NB4 (cell line): ENCODE measurements at regions not wholly inside any gene's neighbourhood (a gene's known extent, or its start where the extent isn't known, plus 50 kb on each side); places are given as distances from the start of the nearest gene placed in this dataset.

Experiments used
- DNase-seq: peaks from one replicate; pipeline ENCODE4 v3.0.0; 2010; ENCODE audit warnings: low read depth
- H3K4me3 ChIP-seq: one replicate; pipeline ENCODE4 v1.5.1; 2011; ENCODE audit warnings: mild to moderate bottlenecking, low read depth, low read length, moderate library complexity
- MAX ChIP-seq: IDR thresholded peaks from 2 replicates; pipeline ENCODE4 v1.6.1; 2011; ENCODE audit warnings: low read depth, low read length
- MYC ChIP-seq: IDR thresholded peaks from 2 replicates; pipeline ENCODE4 v1.6.1; 2011; ENCODE audit warnings: low read depth, low read length
- POLR2A ChIP-seq: IDR thresholded peaks from 2 replicates; pipeline ENCODE4 v1.6.1; 2011; ENCODE audit warnings: mild to moderate bottlenecking; ENCODE audit not compliant: insufficient read length; ENCODE audit errors: extremely low read depth
- TF ChIP-seq, protein P1 (sequence below): IDR thresholded peaks from one replicate; pipeline ENCODE4 v1.5.1; 2012; ENCODE audit warnings: low read depth, low read length

- no peak for DNase-seq
- TF ChIP-seq MAX (no peak), MYC (no peak), POLR2A (no peak)
- TF ChIP-seq, protein P1, sequence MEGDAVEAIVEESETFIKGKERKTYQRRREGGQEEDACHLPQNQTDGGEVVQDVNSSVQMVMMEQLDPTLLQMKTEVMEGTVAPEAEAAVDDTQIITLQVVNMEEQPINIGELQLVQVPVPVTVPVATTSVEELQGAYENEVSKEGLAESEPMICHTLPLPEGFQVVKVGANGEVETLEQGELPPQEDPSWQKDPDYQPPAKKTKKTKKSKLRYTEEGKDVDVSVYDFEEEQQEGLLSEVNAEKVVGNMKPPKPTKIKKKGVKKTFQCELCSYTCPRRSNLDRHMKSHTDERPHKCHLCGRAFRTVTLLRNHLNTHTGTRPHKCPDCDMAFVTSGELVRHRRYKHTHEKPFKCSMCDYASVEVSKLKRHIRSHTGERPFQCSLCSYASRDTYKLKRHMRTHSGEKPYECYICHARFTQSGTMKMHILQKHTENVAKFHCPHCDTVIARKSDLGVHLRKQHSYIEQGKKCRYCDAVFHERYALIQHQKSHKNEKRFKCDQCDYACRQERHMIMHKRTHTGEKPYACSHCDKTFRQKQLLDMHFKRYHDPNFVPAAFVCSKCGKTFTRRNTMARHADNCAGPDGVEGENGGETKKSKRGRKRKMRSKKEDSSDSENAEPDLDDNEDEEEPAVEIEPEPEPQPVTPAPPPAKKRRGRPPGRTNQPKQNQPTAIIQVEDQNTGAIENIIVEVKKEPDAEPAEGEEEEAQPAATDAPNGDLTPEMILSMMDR: no peak
- H3K4me3 ChIP-seq: no peak overlapping the region
Observed at GRCh38 chr1:101460739-101461138, 223.9 kb downstream of the S1PR1 start.

DNA sequence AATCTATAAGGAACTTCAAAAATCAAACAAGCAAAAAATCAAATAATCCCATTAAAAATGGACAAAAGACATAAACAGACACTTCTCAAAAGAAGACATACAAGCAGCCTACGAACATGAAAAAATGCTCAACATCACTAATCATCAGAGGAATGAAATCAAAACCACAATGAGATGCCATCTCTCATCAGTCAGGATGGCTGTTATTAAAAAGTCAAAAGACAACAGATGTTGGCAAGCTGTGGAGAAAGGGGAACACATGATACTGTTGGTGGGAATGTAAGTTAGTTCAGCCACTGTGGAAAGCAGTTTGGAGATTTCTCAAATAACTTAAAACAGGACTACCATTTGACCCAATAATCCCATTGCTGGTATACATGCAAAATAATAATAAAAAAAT, 226.4 kb downstream of the S1PR1 start:
- H3K4me3 ChIP-seq: no peak overlapping the region
- TF ChIP-seq MYC: no peak
- TF ChIP-seq POLR2A: no peak
- TF ChIP-seq, protein P1: no peak
- no peak for TF ChIP-seq MAX
- no peak for DNase-seq

DNA sequence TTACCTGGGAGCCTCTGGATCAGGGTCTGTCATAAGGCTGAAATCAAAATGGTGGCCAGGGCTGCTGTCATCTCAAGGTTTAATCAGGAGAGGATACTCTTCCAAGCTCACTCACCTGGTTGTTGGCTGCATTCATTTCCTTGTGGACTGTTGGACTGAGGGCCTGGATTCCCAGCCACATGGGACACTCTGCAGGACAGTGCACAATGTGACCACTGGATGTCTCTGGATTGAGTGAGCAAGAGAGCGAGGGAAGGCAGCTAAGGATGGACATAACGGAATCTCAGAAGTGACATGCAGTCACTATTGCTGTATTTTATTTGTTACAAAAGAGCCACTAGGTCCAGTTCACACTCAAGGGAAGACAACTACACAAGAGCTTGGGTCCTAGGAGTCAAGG, 229.1 kb downstream of the S1PR1 start:
- no peak overlapping the region for H3K4me3 ChIP-seq
- DNase-seq: no peak
- no peak for TF ChIP-seq POLR2A

DNA sequence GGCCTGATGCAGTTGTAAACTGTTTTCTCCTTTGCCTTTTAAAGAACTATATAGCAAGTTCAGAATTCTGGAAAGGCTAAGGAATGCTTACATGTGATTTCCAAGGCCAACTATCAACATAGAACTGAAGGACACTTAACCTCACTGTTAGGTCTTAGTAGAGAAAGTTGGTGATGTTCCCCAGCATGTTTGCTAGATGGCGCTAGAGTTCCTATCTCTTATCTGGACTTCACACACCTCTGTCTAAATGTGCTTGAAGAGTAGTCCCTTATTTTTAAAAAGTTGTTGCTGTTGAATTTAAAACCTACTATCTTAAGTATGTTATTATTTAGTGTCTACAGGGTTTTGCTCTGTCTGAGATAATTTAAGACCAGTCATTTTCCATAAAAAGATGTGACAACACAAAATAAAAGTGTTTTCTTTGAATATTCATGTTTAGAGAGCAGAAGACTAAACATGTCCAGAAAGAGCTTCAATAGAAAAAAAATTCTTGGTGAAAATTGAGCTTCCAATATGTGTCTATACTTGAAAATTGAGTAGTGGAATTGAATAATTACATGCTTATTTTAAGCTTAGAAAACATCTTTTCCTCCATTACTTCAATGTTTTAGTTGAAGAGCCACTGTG, 237.3 kb downstream of the S1PR1 start:
- no peak overlapping the region for H3K4me3 ChIP-seq
- TF ChIP-seq, protein P1: peak; percentile 71
- TF ChIP-seq MAX: no peak
- peak; percentile 50 for DNase-seq

GRCh38 chr1:101476541-101476940, 239.7 kb downstream of the S1PR1 start:
- TF ChIP-seq MAX (no peak), MYC (no peak), POLR2A (no peak)
- TF ChIP-seq, protein P1: no peak
- DNase-seq: no peak
- no peak overlapping the region for H3K4me3 ChIP-seq

GRCh38 chr1:101479945-101480344, 243.1 kb downstream of the S1PR1 start:
- H3K4me3 ChIP-seq: no peak overlapping the region
- no peak for TF ChIP-seq MAX
- TF ChIP-seq MYC: no peak
- TF ChIP-seq, protein P1: no peak
- no peak for TF ChIP-seq POLR2A
- DNase-seq: peak; percentile 1
